HS-27A (cell line): ENCODE measurements at regions not wholly inside any gene's neighbourhood (a gene's known extent, or its start where the extent isn't known, plus 50 kb on each side); places are given as distances from the start of the nearest gene placed in this dataset.

ENCODE experiments used
- DNase-seq: peaks from one replicate; pipeline ENCODE4 v3.0.0-alpha.2; 2012; ENCODE audit warnings: low read depth, missing footprints

DNA sequence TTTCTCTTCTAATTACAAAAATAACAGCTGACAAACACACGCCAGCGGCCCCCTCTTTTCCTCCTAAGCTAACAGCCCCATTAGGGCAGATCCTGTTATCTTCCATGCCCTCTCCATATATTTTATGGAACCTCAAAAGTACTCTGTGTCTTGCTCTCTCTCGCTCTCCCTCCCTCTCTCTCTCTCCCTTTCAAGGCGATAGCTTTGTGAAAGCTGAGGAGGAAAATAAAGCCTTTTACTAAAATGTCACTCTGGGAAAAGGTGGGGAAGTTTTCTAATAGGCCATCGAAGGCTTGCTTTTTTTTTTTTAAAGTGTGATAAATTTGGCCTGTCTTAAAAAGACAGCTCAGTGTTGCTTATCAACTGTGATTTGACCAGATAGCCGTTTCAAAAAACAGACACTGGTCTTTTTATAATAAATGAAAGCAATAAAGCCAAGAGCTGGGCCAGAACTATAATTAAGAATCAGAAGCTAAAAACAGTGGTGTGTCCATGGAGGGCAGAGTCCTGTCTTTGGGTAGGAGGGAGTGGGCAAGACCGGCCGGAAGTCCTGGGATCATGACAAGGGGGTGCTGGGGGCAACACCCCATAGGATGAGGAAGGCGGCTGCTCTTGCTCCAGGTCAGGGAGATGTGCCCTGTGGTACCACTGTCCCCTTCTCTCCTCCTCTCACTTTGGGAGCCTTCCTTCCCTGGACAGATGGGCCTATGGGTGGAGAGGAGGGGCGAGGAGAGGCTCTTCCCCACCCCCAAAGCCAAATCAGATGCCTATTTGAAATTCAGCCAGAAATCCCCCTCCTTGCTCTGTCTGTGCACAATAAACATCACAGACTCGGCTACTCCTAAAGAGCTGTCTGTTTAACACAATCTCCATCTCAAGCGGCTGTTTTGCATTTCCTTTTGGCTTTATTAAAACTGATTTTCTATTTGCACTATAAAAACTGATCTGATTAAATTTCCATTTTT is 267.2 kb downstream of the BUD13 start:
- DNase-seq: no peak

DNA sequence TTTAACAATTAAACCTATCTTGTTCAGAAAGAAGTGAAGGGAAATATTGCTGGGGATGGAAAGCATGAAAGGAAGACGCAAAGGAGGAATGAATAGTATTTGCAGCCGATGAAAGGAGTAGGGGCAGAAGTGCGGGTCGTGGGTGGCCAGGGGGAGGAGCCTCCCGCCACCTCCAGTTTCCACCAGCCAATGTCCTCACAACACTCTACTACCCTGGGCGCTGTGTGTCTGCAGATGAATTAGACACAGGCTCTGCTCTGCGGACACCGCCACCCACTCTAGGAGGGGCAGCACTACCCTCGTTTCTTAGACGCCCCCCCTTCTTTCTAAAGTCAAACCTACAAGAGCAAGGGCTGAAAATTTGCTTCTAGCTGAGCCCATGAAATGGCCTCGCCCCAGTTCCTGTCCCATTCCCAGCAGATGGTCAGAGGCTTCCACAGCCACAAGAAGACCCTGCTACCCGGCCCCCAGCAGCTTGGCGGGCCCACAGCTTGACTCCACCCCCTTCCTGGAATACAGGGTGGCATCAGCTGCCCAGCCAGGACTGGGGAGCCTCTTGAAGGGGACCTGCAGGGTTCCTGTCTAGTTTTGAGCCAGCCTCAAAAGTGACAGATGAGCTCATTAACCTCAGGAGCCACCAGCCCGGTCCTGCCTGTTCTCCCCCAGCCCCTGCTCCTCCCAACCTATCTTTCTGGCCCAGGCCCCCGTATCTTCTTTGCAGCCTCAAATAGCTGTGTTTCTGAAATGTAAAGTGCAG is 268.1 kb downstream of the BUD13 start:
- no peak for DNase-seq

DNA sequence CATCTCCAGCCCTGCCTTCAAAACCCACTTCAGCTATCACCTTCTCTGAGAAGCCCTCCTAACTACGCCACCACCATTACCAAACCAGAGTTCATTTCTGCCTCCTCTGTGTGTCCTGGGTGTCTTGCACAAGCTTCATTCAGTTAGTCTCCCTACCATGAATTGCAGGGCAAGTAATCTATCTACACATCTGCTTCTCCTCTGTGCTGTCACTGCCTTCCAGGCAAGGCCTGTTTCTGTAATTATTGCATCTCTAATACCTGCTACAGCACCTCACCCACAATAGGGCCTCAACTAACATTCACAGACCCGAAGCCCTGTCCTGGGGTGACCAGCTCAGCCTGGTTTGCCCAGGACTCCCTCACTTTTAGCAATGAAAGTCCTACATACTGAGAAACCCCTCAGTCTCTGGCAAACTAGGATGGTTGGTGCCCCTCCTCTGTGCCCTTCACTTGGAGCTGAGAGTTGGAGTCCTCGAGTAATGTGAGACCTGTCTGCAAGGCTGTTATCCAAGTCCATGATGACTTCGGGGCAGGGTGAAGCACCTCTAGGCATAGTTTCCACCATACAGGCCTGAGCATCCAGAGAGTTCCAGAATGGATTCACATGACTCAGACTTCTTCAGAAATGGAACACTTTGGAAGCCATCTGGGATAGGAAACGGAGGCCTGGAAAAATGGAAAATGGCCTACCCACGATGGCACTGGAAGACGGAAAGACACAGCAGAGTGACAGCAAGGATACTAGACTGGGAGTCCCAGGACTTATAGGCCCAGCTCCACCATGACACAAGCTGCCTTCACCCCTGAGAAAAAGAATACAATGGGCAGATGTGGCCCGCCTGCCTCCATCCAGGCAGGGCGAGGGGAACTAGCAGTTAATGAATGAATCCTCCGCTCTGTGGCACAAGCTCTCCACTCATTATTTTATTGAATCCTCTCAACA is 269.3 kb downstream of the BUD13 start:
- no peak for DNase-seq

DNA sequence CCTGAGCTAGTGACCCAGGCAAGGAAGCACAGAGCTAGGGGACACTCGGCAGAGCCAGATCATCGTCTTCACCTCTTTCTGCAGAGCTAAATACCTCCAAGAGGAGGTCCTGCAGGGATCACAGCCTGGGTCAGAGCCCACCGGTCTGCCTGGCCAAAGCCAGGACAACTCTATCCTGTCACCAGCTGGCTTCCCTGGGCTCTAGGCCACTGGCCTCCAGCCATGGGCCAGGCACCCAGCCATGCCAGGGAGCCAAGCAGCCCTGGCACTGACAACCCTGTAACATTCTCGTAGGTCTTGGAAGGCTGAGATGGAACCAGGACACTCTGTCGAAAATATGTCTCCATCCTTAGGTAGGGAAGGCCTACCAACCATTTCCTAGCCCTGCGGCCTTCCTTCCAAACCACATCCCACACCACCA is 270.1 kb downstream of the BUD13 start:
- no peak for DNase-seq

DNA sequence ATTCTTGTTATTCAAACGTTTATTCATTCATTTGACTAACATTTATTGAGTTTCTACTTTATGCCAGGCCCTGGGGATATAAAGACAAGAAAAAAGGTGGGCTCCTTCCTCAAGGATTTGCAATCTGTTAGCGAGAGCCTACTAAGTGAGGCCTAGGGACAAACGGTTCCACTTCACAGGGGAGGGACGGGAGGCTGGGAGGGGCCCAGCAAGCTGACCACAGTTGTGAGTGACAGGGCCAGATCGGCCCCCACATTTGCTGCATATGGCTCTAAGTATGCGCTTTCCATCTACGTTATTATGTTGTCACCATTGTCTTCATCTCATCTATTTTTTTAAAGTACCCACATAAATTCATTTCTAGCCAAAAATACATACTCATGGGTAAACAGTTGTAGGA is 271.1 kb downstream of the BUD13 start:
- no peak for DNase-seq

DNA sequence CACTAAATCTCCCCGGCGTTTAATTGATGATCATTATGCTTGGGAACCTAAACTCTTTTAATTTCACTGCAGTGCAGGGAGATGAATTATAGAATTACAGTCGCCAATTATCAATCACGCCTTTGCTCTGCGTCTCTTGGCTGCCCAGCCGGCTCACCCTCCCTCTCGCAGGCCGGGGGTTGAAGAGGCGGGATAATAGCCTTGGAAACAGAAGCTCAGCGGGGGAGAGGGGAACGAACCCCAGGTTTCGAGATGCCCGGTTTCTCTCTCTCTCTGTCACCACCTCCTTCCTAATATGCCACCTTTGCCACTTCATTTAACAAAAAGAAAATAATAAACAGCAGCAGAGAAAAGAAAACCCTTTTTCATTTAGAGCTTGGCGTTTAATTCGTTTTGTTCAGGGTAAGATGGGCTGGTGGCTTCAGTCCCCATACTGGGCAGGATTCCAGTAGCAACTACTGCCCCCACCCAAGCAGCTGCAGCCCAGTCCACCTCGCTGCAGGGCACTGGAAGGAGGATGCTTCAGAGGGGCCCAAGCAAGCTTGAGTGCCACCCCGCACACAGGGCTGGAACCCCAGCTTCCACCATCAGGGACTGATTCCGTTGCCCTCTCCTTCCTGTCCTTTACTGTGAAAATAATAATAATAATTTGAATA is 271.7 kb downstream of the BUD13 start:
- no peak for DNase-seq

DNA sequence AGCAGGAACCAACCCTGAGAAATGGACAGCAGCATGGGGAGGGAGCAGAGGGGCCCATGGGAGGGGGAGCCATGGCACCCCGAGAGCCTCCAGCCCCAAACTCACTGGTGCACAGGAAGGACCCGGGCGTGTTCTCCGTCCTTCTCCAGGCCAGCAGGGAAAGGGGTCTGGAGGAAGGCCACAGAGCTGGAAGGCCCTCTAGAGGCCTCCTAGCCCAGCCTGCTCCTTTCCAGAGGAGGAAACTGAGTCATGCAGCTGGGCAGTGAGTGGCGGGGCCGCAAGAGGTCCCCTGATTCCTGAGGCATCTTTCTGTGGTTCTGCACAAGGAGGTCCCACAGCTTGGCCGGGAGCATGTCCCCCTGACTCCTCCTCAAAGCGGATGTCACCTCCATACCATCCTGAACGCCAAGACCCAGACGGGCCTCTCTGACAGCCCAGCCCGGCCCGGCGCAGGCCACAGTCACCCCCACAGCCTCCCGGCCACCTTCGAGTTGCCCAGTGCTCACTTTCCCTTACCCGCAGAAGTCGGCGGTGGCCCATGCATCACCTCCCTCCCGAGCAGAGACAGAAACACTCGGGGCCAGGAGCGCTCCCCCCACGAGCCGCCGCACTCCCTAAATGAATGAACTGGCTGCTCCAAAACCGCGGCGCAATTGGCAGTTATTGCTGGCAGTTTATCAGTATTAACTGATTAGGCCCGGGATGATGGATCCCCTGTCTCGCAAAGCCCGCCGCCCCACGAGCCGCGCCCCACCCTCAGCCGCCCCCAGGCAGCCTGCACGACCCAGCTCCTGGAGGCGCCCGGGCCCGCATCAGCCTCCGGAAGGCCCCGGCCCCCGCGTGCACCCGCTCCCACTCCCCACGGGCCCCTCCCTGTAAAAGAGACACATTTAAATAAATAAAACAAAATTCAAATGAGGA is 272.5 kb downstream of the BUD13 start:
- DNase-seq: no peak

DNA sequence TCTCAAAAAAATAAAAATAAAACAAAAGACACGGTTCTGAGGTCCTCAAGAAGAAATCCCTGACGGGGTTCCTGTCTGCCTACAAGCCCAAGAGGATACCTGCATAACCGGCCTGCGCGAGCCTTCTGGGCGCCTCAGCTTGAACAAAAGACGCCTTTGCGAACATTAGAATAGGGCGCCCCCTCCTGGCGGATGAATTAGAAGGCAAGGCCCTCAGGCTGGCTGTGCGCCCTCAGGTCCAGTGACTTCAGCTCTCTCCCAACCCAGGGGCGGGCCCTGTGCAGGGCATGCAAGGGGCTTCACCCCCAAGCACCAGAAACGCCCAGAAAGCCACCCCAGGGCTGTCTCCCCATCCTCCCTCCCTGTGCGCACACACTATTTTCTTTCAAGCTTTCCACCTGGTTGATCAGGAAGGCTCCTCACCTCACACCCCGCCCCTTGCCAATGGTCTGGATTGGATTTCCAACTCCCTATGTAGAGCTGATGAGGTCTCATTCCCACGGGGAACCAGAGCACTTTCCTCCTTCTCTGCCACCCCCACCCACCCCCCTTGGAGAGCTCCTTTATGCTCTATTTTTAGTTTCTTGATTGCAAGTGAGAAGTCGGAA is 273.3 kb downstream of the BUD13 start:
- DNase-seq: no peak

DNA sequence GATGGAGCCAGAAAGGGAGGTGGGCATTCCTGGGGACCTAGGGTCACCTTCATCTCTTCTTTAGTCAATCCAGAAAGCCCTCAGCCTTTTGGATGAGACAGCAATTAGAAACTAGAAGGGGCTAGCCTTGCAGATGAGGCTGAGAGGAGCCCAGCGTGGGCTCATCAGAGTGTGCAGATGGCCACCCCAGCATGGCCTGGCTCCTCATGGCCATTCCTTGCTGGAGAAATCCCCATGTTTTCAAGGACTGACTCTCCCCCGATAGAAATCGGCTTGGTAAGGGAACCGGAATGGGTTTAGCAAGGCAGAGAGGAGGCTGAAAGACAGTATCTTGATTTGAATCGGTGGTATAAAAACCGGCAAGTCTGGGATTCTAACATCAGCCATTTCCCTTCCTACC is 274.6 kb downstream of the BUD13 start:
- DNase-seq: no peak

DNA sequence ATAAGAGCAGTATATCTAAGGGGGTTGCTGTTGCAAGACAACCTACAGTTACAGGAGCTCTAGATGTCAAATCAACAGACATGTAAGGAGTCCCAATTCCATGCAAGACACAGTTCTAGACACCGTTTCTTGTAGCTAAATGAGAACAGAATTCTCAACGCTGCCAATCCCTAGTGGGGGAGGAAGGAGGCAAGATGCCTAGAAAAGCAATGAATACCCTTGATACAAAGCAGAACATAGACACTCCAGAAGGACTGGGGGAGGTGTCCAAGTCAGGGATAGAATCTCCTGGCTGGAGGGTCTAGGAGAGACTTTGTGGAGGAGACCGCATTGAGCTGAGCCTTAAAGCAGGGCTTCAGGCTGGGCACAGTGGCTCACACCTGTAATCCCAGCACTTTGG is 280.2 kb downstream of the BUD13 start:
- DNase-seq: no peak

DNA sequence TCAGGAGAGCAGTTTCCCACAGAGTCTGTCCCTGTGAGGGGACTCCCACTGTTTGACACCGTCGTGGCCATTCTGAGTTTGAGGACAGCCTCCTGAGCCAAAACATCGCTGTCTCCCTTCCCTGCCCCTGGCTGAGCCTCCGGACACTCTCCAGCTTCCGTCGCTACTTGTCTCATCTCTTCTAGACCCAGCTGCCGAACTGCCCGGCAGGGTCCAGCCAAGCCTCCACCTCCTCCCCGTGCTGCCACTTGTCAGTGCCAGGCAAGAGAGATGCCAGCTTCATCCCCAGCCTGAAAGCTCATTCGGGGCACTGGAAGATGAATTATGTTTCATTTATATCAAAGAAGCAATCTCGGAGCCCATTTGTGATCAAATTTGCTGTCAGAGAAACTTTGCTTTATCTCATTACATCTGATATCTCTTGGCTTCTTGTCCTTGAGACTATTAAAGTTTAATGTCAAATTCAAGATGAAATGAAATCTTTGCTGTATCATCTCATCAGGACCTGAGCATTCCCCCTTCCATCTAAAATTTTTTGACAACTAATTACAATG is 283.9 kb downstream of the BUD13 start:
- DNase-seq: no peak

DNA sequence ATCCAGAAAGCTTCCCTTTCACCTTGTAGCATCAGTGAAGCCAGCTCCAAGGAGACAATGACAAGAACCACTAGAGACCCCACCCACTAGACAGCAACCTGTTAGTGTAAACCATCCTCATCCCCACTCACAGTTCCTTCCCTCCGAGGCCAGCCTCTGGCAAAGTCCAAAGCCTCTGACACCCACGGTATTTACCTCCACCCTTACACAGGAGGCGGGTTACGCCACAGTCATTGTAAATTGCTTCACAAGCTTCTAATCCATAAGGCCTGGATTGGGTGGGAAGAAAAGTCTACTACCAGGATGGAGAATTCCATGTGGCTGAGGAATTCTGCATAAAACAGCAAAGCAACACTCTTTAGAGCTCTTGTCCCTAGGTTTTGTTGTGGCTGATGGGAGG is 287.4 kb downstream of the BUD13 start:
- DNase-seq: no peak

DNA sequence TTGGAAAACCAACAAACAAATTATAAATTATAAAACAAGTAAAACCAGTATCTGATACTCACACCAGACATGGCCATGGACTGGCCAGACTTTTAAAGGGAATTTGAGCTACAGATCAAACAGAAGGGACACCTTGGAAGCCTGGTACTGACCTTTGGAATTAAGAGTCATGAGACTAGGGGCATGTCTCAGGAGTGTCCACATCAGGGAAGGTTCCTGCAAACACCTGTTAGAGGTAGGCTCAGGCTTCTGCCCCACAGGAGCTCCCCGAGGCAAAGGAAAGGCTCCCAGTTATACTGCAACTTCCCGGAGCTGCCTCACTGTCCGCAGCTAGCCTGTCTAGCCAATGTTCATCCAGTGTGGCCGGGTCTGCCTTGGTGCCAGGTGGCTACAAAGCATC is 290.1 kb downstream of the BUD13 start:
- DNase-seq: no peak

DNA sequence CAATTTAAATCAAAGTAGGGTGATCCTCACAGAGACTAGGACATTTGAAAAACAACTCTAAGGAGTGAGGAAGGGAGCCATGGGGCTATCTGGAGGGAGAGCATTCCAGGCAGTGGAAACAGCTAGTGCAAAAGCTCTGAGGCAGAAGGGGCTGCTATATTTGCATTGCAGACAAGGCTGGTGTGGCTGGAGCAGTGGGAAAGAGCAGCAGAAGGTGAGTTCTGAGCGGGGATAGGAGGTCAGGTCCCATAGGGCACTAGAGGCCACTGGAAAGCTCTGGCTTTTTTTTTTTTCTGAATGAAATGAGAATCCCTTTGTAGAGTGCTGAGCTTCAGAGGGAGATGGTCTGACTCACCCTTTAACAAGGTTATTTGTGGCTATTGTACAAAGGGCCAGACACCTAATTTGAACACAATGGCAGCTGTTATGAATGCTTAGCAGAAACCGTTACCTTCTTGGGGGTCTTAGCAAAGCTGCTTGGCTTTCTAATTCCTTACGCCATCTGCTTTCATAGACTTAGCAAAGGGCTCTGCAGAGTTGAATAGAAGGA is 291.6 kb downstream of the BUD13 start:
- no peak for DNase-seq

DNA sequence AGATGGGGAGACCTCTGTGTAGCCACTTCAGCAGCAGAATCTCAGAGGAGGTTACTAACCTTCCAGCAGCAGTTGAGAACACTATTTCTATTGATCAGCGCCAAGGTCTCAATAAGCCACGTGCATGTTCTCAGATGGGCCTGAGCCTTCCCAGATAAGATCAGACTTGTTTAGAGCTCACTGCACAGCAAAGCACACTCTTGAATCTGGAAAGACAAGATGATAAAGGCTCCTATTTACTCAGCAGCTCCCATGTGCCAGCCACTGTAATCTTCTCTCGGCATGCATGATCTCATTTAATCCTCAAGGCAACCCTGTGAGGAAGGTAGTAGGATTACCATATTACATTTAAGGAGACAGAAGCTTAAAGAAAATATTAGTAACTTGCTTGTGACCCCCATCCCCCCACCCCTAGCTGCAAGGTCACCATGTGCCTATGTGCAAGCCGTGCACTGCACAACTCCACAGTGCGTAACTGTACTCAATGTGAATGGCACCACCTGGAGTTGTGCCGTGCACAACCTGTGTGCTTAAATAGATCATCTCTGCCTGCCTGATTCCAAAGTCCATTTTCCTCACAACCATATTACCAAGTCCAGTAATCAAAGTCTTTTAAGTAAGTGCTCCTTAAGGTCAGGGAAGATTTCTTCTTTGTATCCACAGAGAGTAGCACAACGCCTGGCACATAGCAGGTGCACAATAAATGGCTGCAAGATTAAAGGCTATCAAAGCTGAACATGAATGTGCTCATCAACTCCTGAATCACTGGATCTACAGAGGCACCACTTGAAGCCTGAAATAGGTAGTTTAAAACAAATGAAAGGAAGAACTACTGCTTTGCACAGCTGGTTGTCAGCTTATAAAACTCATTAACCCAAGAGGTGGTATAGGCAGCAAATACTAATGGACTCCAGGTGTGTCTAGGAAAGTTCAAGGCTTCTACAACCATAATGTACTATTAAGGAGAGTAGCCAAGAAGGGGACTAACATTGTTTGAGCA is 293.8 kb downstream of the BUD13 start:
- no peak for DNase-seq

DNA sequence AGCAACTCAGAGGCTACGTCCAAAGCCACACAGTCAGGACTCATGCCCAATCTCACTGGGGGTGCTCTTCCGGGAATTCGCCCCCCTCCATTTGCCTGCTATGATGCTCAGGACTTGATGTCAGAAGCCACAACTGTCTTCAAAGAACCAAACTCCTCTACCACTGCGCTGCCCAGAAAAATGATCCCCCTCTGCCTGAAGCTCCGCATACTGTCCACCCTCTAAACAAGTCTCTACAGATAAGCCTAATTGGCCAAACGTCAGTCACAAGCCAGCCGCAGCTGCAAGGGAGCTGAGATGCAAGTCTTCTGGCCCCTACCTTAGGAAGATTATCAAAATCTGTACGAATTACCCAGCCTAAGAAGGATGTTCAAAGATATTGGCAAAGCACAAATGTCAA is 294.6 kb downstream of the BUD13 start:
- no peak for DNase-seq

DNA sequence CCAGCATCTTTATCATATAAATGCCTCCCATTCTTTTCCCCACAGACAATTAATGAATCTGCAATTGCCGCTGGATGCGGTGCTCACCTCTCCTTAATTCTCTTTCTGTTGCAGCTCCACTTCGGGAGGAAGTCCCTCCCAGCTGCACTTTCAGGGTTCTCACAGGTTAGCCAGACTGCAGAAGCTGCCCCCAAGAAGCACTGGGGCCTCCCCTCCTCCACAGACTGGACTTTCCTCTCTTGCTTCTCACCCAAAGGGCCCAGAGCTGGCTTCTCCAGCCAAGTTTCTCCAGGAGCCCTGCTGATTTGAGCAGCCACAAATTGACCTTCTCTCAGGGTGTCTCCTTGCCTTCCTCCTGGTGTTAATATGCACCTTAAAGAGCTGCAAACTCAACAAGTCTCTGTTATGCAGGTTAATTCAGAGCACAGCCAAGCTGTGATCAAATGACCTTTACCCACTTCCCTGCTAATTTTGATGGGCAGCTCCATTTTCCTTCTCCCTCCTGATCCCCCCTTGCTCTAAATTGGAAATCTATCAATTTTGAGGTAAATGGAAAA is 298.9 kb downstream of the BUD13 start:
- DNase-seq: no peak
